ENCODE measurements at regions not wholly inside any gene's neighbourhood (a gene's known extent, or its start where the extent isn't known, plus 50 kb on each side); places are given as distances from the start of the nearest gene placed in this dataset.
"Not testable (repeated sequence)": the region's sequence is repeated elsewhere in the genome, so short reads cannot be mapped to it uniquely, and the experiment has no call there.

- WGBS (ENCODE audit: insufficient coverage): 18% methylated on average over 6 of the region's 8 CpGs
- H3K4me1 ChIP-seq (ENCODE audit: control insufficient read depth, insufficient read depth, low read length): no peaks in the 10 kb centered on the region
- H3K36me3 ChIP-seq (ENCODE audit: control insufficient read depth, insufficient read depth, low read length): no peaks in the 10 kb centered on the region
- peak in 2 of 6 donors; percentile 29 to 46 for DNase-seq (ENCODE audit: low read depth in 4 of 6, low spot score in 6 of 6)
- H3K9me3 ChIP-seq (ENCODE audit: control insufficient read depth, insufficient read depth, low read length): no peaks in the 10 kb centered on the region
- H3K4me3 ChIP-seq (ENCODE audit: low read depth, low read length): no peak overlapping the region
- no peak overlapping the region for H3K27ac ChIP-seq (ENCODE audit: low read depth, low read length)
- H3K27me3 ChIP-seq (ENCODE audit: control insufficient read depth, insufficient read depth, low read length): no peaks in the 10 kb centered on the region
Measured at GRCh38 chr5:159799701-159800100, 116.6 kb upstream of the ADRA1B start.

- 70% methylated on average over 5 of the region's 8 CpGs for WGBS (ENCODE audit: insufficient coverage)
- Histone ChIP-seq H3K36me3 (ENCODE audit: control insufficient read depth, insufficient read depth, low read length) (no peaks in the 10 kb centered on the region), H3K9me3 (ENCODE audit: control insufficient read depth, insufficient read depth, low read length) (no peaks in the 10 kb centered on the region), H3K4me3 (ENCODE audit: low read depth, low read length) (no peak overlapping the region), H3K27me3 (ENCODE audit: control insufficient read depth, insufficient read depth, low read length) (no peaks in the 10 kb centered on the region), H3K27ac (ENCODE audit: low read depth, low read length) (no peak overlapping the region), H3K4me1 (ENCODE audit: control insufficient read depth, insufficient read depth, low read length) (no peaks in the 10 kb centered on the region)
- DNase-seq (ENCODE audit: low read depth in 4 of 6, low spot score in 6 of 6): no peak
Measured at GRCh38 chr5:159800131-159800840, 116.0 kb upstream of the ADRA1B start.

- WGBS (ENCODE audit: insufficient coverage): 96% methylated on average over 5 of the region's 8 CpGs
- H3K27ac ChIP-seq (ENCODE audit: low read depth, low read length): no peak overlapping the region
- H3K9me3 ChIP-seq (ENCODE audit: control insufficient read depth, insufficient read depth, low read length): no peaks in the 10 kb centered on the region
- H3K4me3 ChIP-seq (ENCODE audit: low read depth, low read length): no peak overlapping the region
- DNase-seq (ENCODE audit: low read depth in 4 of 6, low spot score in 6 of 6): no peak
- no peaks in the 10 kb centered on the region for H3K4me1 ChIP-seq (ENCODE audit: control insufficient read depth, insufficient read depth, low read length)
- H3K27me3 ChIP-seq (ENCODE audit: control insufficient read depth, insufficient read depth, low read length): no peaks in the 10 kb centered on the region
- H3K36me3 ChIP-seq (ENCODE audit: control insufficient read depth, insufficient read depth, low read length): no peaks in the 10 kb centered on the region
Measured at GRCh38 chr5:159801303-159801702, 115.0 kb upstream of the ADRA1B start.

- no peak for DNase-seq (ENCODE audit: low read depth in 4 of 6, low spot score in 6 of 6)
- Histone ChIP-seq H3K27me3 (ENCODE audit: control insufficient read depth, insufficient read depth, low read length) (no peaks in the 10 kb centered on the region), H3K9me3 (ENCODE audit: control insufficient read depth, insufficient read depth, low read length) (no peaks in the 10 kb centered on the region), H3K4me3 (ENCODE audit: low read depth, low read length) (no peak overlapping the region), H3K36me3 (ENCODE audit: control insufficient read depth, insufficient read depth, low read length) (no peaks in the 10 kb centered on the region), H3K4me1 (ENCODE audit: control insufficient read depth, insufficient read depth, low read length) (no peaks in the 10 kb centered on the region), H3K27ac (ENCODE audit: low read depth, low read length) (no peak overlapping the region)
- no CpG with 5 or more reads among the region's 1 CpG for WGBS (ENCODE audit: insufficient coverage)
Measured at GRCh38 chr5:159802661-159803060, 113.6 kb upstream of the ADRA1B start.

GRCh38 chr5:159804121-159804520, 112.2 kb upstream of the ADRA1B start:
- Histone ChIP-seq H3K4me1 (ENCODE audit: control insufficient read depth, insufficient read depth, low read length) (no peaks in the 10 kb centered on the region), H3K36me3 (ENCODE audit: control insufficient read depth, insufficient read depth, low read length) (no peaks in the 10 kb centered on the region), H3K4me3 (ENCODE audit: low read depth, low read length) (no peak overlapping the region), H3K27me3 (ENCODE audit: control insufficient read depth, insufficient read depth, low read length) (no peaks in the 10 kb centered on the region), H3K27ac (ENCODE audit: low read depth, low read length) (no peak overlapping the region), H3K9me3 (ENCODE audit: control insufficient read depth, insufficient read depth, low read length) (no peaks in the 10 kb centered on the region)
- WGBS (ENCODE audit: insufficient coverage): no CpG with 5 or more reads among the region's 1 CpG
- DNase-seq (ENCODE audit: low read depth in 4 of 6, low spot score in 6 of 6): no peak

GRCh38 chr5:159805021-159805420, 111.3 kb upstream of the ADRA1B start:
- no peak for DNase-seq (ENCODE audit: low read depth in 4 of 6, low spot score in 6 of 6)
- no peaks in the 10 kb centered on the region for H3K4me1 ChIP-seq (ENCODE audit: control insufficient read depth, insufficient read depth, low read length)
- no peaks in the 10 kb centered on the region for H3K9me3 ChIP-seq (ENCODE audit: control insufficient read depth, insufficient read depth, low read length)
- H3K27me3 ChIP-seq (ENCODE audit: control insufficient read depth, insufficient read depth, low read length): no peaks in the 10 kb centered on the region
- no peak overlapping the region for H3K4me3 ChIP-seq (ENCODE audit: low read depth, low read length)
- no peak overlapping the region for H3K27ac ChIP-seq (ENCODE audit: low read depth, low read length)
- H3K36me3 ChIP-seq (ENCODE audit: control insufficient read depth, insufficient read depth, low read length): no peaks in the 10 kb centered on the region
- no CpG with 5 or more reads among the region's 2 CpGs for WGBS (ENCODE audit: insufficient coverage)

GRCh38 chr5:159807135-159807534, 109.1 kb upstream of the ADRA1B start:
- H3K4me1 ChIP-seq (ENCODE audit: control insufficient read depth, insufficient read depth, low read length); H3K4me3 ChIP-seq (ENCODE audit: low read depth, low read length); DNase-seq (ENCODE audit: low read depth in 4 of 6, low spot score in 6 of 6); H3K36me3 ChIP-seq (ENCODE audit: control insufficient read depth, insufficient read depth, low read length); H3K27me3 ChIP-seq (ENCODE audit: control insufficient read depth, insufficient read depth, low read length); H3K27ac ChIP-seq (ENCODE audit: low read depth, low read length); H3K9me3 ChIP-seq (ENCODE audit: control insufficient read depth, insufficient read depth, low read length): not testable (repeated sequence)
- no CpG with 5 or more reads among the region's 3 CpGs for WGBS (ENCODE audit: insufficient coverage)

- Histone ChIP-seq H3K4me1 (ENCODE audit: control insufficient read depth, insufficient read depth, low read length) (no peaks in the 10 kb centered on the region), H3K36me3 (ENCODE audit: control insufficient read depth, insufficient read depth, low read length) (no peaks in the 10 kb centered on the region), H3K9me3 (ENCODE audit: control insufficient read depth, insufficient read depth, low read length) (no peaks in the 10 kb centered on the region), H3K4me3 (ENCODE audit: low read depth, low read length) (no peak overlapping the region), H3K27ac (ENCODE audit: low read depth, low read length) (no peak overlapping the region), H3K27me3 (ENCODE audit: control insufficient read depth, insufficient read depth, low read length) (no peaks in the 10 kb centered on the region)
- no CpG with 5 or more reads among the region's 2 CpGs for WGBS (ENCODE audit: insufficient coverage)
- no peak for DNase-seq (ENCODE audit: low read depth in 4 of 6, low spot score in 6 of 6)
Measured at GRCh38 chr5:159807586-159807985, 108.7 kb upstream of the ADRA1B start.

- H3K36me3 ChIP-seq (ENCODE audit: control insufficient read depth, insufficient read depth, low read length): no peaks in the 10 kb centered on the region
- no peak overlapping the region for H3K4me3 ChIP-seq (ENCODE audit: low read depth, low read length)
- no peak overlapping the region for H3K27ac ChIP-seq (ENCODE audit: low read depth, low read length)
- DNase-seq (ENCODE audit: low read depth in 4 of 6, low spot score in 6 of 6): no peak
- no peaks in the 10 kb centered on the region for H3K4me1 ChIP-seq (ENCODE audit: control insufficient read depth, insufficient read depth, low read length)
- H3K9me3 ChIP-seq (ENCODE audit: control insufficient read depth, insufficient read depth, low read length): no peaks in the 10 kb centered on the region
- no CpG with 5 or more reads among the region's 2 CpGs for WGBS (ENCODE audit: insufficient coverage)
- no peaks in the 10 kb centered on the region for H3K27me3 ChIP-seq (ENCODE audit: control insufficient read depth, insufficient read depth, low read length)
Measured at GRCh38 chr5:159811712-159812111, 104.6 kb upstream of the ADRA1B start.

GRCh38 chr5:159812759-159813158, 103.5 kb upstream of the ADRA1B start:
- WGBS (ENCODE audit: insufficient coverage): no CpG with 5 or more reads among the region's 3 CpGs

More at GRCh38 chr5:159812759-159813158, 103.5 kb upstream of the ADRA1B start:
- not testable (repeated sequence) for H3K27me3 ChIP-seq (ENCODE audit: control insufficient read depth, insufficient read depth, low read length); H3K36me3 ChIP-seq (ENCODE audit: control insufficient read depth, insufficient read depth, low read length); DNase-seq (ENCODE audit: low read depth in 4 of 6, low spot score in 6 of 6); H3K4me3 ChIP-seq (ENCODE audit: low read depth, low read length); H3K27ac ChIP-seq (ENCODE audit: low read depth, low read length); H3K9me3 ChIP-seq (ENCODE audit: control insufficient read depth, insufficient read depth, low read length); H3K4me1 ChIP-seq (ENCODE audit: control insufficient read depth, insufficient read depth, low read length)
